A549 (cell line): ENCODE measurements at regions not wholly inside any gene's neighbourhood (a gene's known extent, or its start where the extent isn't known, plus 50 kb on each side); places are given as distances from the start of the nearest gene placed in this dataset.

Experiments
- ATAC-seq, 2 experiments: fragments of 200-7000 bp in 1 of 2; fragments of >200 bp in 1 of 2; cut with Nextera tagmentation in 1 of 2; cut with Tn5 transposase in 1 of 2; 3 replicates each; pipeline versions ENCODE4 v1.8.0 to v1.9.1; 2018 to 2020; ENCODE audit warnings: mild to moderate bottlenecking in 1 of 2, moderate library complexity in 1 of 2
- CTCF ChIA-PET: fragments of 300-600 bp; sonication (Branson Sonifier 250); formaldehyde crosslinking; extraction: SDS; loops from one replicate; lab custom pipeline; 2021; ENCODE audit warnings: antibody characterized with exemption, inconsistent platforms; lab: Yijun Ruan, JAX
- POLR2A ChIA-PET: fragments of 350-600 bp; formaldehyde crosslinking; extraction: SDS; loops from one replicate; lab custom pipeline; 2021; ENCODE audit warnings: antibody characterized with exemption, inconsistent platforms; lab: Yijun Ruan, JAX
- DNase-seq, 2 experiments: peaks; one replicate each; pipeline versions ENCODE4 v3.0.0 to v3.0.0-alpha.2; 2011 to 2016; ENCODE audit warnings: low read depth in 1 of 2, low spot score in 1 of 2
- FAIRE-seq: peaks from 2 replicates; lab custom pipeline; 2011; peaks lifted over from hg19 to GRCh38; lab: Jason Lieb, UNC
- H3K27ac ChIP-seq, 2 experiments: fragments of >200 bp; sonication (Bioruptor Twin); formaldehyde crosslinking; 3 replicates each; pipeline ENCODE4 v1.5.1; 2016 to 2017
- H3K4me1 ChIP-seq: fragments of >200 bp; sonication (Bioruptor Twin); formaldehyde crosslinking; 3 replicates; pipeline ENCODE4 v1.6.1; 2016
- H3K4me2 ChIP-seq: fragments of >200 bp; sonication (Bioruptor Twin); formaldehyde crosslinking; 3 replicates; pipeline ENCODE4 v1.6.1; 2016
- H3K4me3 ChIP-seq: fragments of >200 bp; sonication (Bioruptor Twin); formaldehyde crosslinking; 3 replicates; pipeline ENCODE4 v1.5.1; 2016
- H3K9me3 ChIP-seq: fragments of >200 bp; sonication (Bioruptor Twin); formaldehyde crosslinking; 3 replicates; pipeline ENCODE4 v1.6.1; 2016
- BCL3 ChIP-seq: fragments of >200 bp; sonication (Bioruptor Twin); formaldehyde crosslinking; IDR thresholded peaks from 3 replicates; pipeline ENCODE4 v1.6.1; 2016
- BHLHE40 ChIP-seq: IDR thresholded peaks from 2 replicates; pipeline ENCODE4 v1.6.1; 2012; ENCODE audit warnings: low read depth, low read length, inconsistent platforms
- CBX2 ChIP-seq: fragments of 200-600 bp; sonication (generic); IDR thresholded peaks from 2 replicates; pipeline ENCODE4 v1.6.1; 2016; ENCODE audit warnings: low read depth, mild to moderate bottlenecking, borderline replicate concordance
- CBX8 ChIP-seq: fragments of 200-600 bp; sonication (generic); IDR thresholded peaks from 2 replicates; pipeline ENCODE4 v1.6.1; 2016
- E2F6 ChIP-seq: IDR thresholded peaks from 2 replicates; pipeline ENCODE4 v1.6.1; 2012; ENCODE audit warnings: low read depth, borderline replicate concordance
- ESRRA ChIP-seq: fragments of 150-350 bp; IDR thresholded peaks from 2 replicates; pipeline ENCODE4 v1.6.1; 2014; ENCODE audit warnings: mild to moderate bottlenecking, low read length, borderline replicate concordance
- FOSB ChIP-seq: fragments of 250-450 bp; sonication (Bioruptor Pico); IDR thresholded peaks from 2 replicates; pipeline ENCODE4 v1.5.0; 2020; ENCODE audit warnings: mild to moderate bottlenecking, moderate library complexity
- FOXS1 ChIP-seq: fragments of 250-450 bp; sonication (Bioruptor Pico); IDR thresholded peaks from 2 replicates; pipeline ENCODE4 v1.5.0; 2020; ENCODE audit warnings: mild to moderate bottlenecking, moderate library complexity
- HOXA7 ChIP-seq: fragments of 250-450 bp; sonication (Bioruptor Pico); IDR thresholded peaks from 2 replicates; pipeline ENCODE4 v1.5.0; 2020; ENCODE audit warnings: mild to moderate bottlenecking, moderate library complexity
- HOXB5 ChIP-seq: fragments of 250-450 bp; sonication (Bioruptor Pico); IDR thresholded peaks from 2 replicates; pipeline ENCODE4 v1.5.0; 2020; ENCODE audit warnings: mild to moderate bottlenecking, moderate library complexity
- JUN ChIP-seq, 2 experiments: fragments of >200 bp; sonication (Bioruptor Twin); formaldehyde crosslinking; IDR thresholded peaks; 2 replicates in 1 of 2; 3 replicates in 1 of 2; pipeline ENCODE4 v1.6.1; 2016 to 2017
- KDM1A ChIP-seq: fragments of 200-600 bp; sonication (generic); IDR thresholded peaks from 2 replicates; pipeline ENCODE4 v1.6.1; 2016; ENCODE audit warnings: low read depth, mild to moderate bottlenecking
- MAFK ChIP-seq: fragments of 450-650 bp; IDR thresholded peaks from 2 replicates; pipeline ENCODE4 v1.6.1; 2014; ENCODE audit not compliant: partially characterized antibody
- MAZ ChIP-seq: fragments of 150-350 bp; IDR thresholded peaks from 2 replicates; pipeline ENCODE4 v1.6.1; 2014; ENCODE audit warnings: antibody characterized with exemption, low read depth, low read length, borderline replicate concordance
- MYC ChIP-seq: IDR thresholded peaks from 2 replicates; pipeline ENCODE4 v1.6.1; 2012; ENCODE audit warnings: mild to moderate bottlenecking, inconsistent platforms, low read length, improper control_type of control experiment, borderline replicate concordance
- NFE2L2 ChIP-seq: fragments of 150-350 bp; conservative IDR thresholded peaks from 2 replicates; pipeline ENCODE4 v1.6.1; 2014; ENCODE audit warnings: low read length
- NPAS2 ChIP-seq: fragments of 250-450 bp; sonication (Bioruptor Pico); IDR thresholded peaks from 2 replicates; pipeline ENCODE4 v1.8.0; 2022; ENCODE audit warnings: mild to moderate bottlenecking, moderate library complexity, borderline replicate concordance
- PBX3 ChIP-seq: IDR thresholded peaks from 2 replicates; pipeline ENCODE4 v1.6.1; 2012
- PHF8 ChIP-seq: fragments of 200-600 bp; sonication (generic); IDR thresholded peaks from 2 replicates; pipeline ENCODE4 v1.6.1; 2016; ENCODE audit warnings: low read depth, mild to moderate bottlenecking, antibody characterized with exemption, moderate library complexity, borderline replicate concordance
- POLR2A ChIP-seq: IDR thresholded peaks from 2 replicates; pipeline ENCODE4 v1.6.1; 2012; ENCODE audit warnings: mild to moderate bottlenecking, low read length
- POLR2AphosphoS2 ChIP-seq: conservative IDR thresholded peaks from 2 replicates; pipeline ENCODE4 v1.6.1; 2012; ENCODE audit warnings: low read length, improper control_type of control experiment, inconsistent platforms
- RCOR1 ChIP-seq: fragments of 150-350 bp; IDR thresholded peaks from 2 replicates; pipeline ENCODE4 v1.6.1; 2014; ENCODE audit warnings: antibody characterized with exemption, low read length, low read depth
- RNF2 ChIP-seq: fragments of 200-600 bp; sonication (generic); IDR thresholded peaks from 2 replicates; pipeline ENCODE4 v1.6.1; 2016; ENCODE audit warnings: low read depth, mild to moderate bottlenecking, antibody characterized with exemption, moderate library complexity, borderline replicate concordance
- SMC3 ChIP-seq: fragments of >200 bp; sonication (Bioruptor Twin); formaldehyde crosslinking; IDR thresholded peaks from 3 replicates; pipeline ENCODE4 v1.6.1; 2018; ENCODE audit warnings: inconsistent platforms
- USF2 ChIP-seq: fragments of 450-650 bp; IDR thresholded peaks from 2 replicates; pipeline ENCODE4 v1.6.1; 2014; ENCODE audit warnings: antibody characterized with exemption
- ZC3H11A ChIP-seq: fragments of 450-650 bp; IDR thresholded peaks from 2 replicates; pipeline ENCODE4 v1.6.1; 2014; ENCODE audit warnings: antibody characterized with exemption, mild to moderate bottlenecking
- ZFP36 ChIP-seq: fragments of 450-650 bp; IDR thresholded peaks from 2 replicates; pipeline ENCODE4 v1.6.1; 2014; ENCODE audit warnings: borderline replicate concordance; ENCODE audit not compliant: partially characterized antibody
- ZNF302 ChIP-seq: fragments of 250-450 bp; sonication (Bioruptor Pico); IDR thresholded peaks from 2 replicates; pipeline ENCODE4 v1.9.0; 2021; ENCODE audit warnings: inconsistent platforms, mild to moderate bottlenecking, moderate library complexity
- WGBS: methylation state at CpG from one replicate; pipeline ENCODE4 v1.1.6; 2017; ENCODE audit errors: missing lambda C conversion rate; 5-methylcytosine and 5-hydroxymethylcytosine counted together
- TF ChIP-seq, protein P1 (sequence below): fragments of >200 bp; sonication (Bioruptor Twin); formaldehyde crosslinking; IDR thresholded peaks from 2 replicates; pipeline ENCODE4 v1.6.1; 2016
- TF ChIP-seq, protein P2 (sequence below): fragments of 150-350 bp; IDR thresholded peaks from 2 replicates; pipeline ENCODE4 v1.6.1; 2014; ENCODE audit warnings: low read depth, mild to moderate bottlenecking, low read length

DNA sequence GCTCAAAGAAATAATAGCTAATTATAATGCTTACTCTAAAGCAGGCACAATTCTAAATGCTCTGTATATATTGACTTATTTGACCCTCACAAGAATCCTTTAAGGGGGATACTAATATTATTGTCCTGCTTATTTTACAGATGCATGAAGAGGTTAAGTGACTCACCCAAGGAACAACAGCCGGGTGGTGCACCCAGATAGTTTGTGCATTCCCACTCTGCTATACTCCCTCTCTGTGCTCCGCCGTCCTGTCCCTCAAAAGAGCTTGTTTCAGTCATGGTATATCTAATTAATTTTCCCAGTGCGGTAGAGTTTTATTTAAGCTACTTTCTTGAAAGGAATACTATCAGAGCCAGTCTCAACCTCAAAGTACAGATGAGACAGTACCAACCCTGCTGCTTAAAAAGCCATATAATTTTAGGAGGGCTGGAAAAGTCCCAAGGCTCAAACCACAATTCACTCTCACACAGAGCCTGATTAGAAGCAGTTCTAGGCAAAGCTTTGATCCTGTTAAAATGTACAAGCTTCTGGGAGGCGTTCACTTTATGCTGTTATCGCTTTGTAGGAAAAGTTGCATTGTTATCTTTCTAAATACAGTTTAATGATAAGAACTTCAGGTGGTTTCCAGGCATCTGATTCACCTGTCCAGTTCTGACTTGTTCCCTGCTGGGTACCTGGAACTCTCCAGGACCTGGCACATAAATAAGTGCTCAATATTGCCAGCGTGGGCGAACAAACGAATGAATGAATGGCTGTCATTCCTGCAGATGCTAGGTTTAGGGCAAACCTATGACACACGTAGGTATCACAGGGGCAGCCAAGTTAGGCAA, 261.5 kb upstream of the KLF14 start:
- no peak overlapping the region for H3K4me3 ChIP-seq
- peak overlapping the region; percentile 69 to 81; a peak in 5 of 6 replicates for H3K27ac ChIP-seq
- no peaks in the 10 kb centered on the region for H3K9me3 ChIP-seq
- 78% methylated on average over 10 of the region's 10 CpGs for WGBS
- H3K4me2 ChIP-seq, result peak overlapping the region; percentile 74; the same call in 2 of the 3 replicates
- CTCF ChIA-PET, result interaction anchor here (0.5 to 6.5 kb wide), 9 partner anchors 12 to 106 kb away, joined by 3 to 53 read pairs (median 7); no protein-coding TSS in a partner anchor
- POLR2A ChIA-PET, result no interaction called here
- peaks cover 67% of the 10 kb centered on the region for H3K4me1 ChIP-seq
- FAIRE-seq, result no peak
- no peak for DNase-seq
- TF ChIP-seq BHLHE40, result no peak
- TF ChIP-seq E2F6, result no peak
- TF ChIP-seq, protein P1, sequence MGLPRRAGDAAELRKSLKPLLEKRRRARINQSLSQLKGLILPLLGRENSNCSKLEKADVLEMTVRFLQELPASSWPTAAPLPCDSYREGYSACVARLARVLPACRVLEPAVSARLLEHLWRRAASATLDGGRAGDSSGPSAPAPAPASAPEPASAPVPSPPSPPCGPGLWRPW, result no peak
- no peak for TF ChIP-seq POLR2AphosphoS2
- no peak for TF ChIP-seq PHF8
- TF ChIP-seq ZC3H11A, result no peak
- TF ChIP-seq USF2, result no peak
- TF ChIP-seq HOXA7 (CRISPR knock-in tag), result no peak
- no peak for TF ChIP-seq RCOR1
- no peak for TF ChIP-seq JUN (IDR thresholded peaks at IDR 0.05)
- TF ChIP-seq BCL3, result no peak
- no peak for TF ChIP-seq POLR2A
- TF ChIP-seq CBX2, result no peak
- TF ChIP-seq NFE2L2, result no peak
- no peak for TF ChIP-seq SMC3
- no peak for TF ChIP-seq MAFK
- ATAC-seq, result no peak

DNA sequence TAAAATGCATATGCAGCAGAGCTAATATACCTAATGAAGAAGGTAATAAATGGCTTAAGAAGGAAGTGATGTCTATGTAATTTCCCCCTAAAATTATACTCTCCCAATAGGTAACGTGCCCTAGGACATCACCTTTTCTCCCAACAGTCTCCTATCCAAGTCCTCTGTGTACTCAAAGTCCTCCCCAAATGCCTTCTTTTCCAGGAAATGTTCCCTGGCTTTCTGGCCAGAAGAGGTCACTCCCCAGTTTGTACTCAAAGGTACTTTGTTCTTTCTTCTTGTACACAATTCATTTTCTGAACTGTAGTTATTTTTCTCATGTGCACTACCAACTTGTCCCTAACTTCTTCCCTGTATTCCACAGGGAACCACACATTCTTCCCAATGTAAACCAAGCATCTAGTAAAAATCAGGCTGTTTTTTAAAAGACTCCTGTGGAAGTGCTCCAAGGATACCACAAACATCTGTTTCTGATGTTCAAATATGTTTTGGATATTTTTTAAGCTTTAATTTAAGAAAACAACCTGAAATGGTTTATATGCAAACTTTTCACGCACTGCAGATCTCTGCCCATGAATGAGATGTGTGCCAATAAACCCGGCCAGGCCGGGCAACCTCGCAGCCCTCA, 262.3 kb upstream of the KLF14 start:
- Histone ChIP-seq H3K4me1 (peaks cover 61% of the 10 kb centered on the region), H3K4me3 (no peak overlapping the region), H3K4me2 (peak overlapping the region; percentile 74), H3K9me3 (no peaks in the 10 kb centered on the region), H3K27ac (peak overlapping the region; percentile 69 to 81)
- TF ChIP-seq PBX3 (no peak), FOXS1 (CRISPR knock-in tag) (no peak), ESRRA (no peak), MAZ (no peak), NFE2L2 (no peak), USF2 (no peak), KDM1A (no peak), ZFP36 (no peak), RNF2 (no peak), HOXB5 (CRISPR knock-in tag) (no peak), NPAS2 (CRISPR knock-in tag) (no peak), ZNF302 (CRISPR knock-in tag) (no peak), POLR2AphosphoS2 (no peak), CBX2 (no peak), FOSB (CRISPR knock-in tag) (no peak), MYC (no peak), CBX8 (no peak)
- TF ChIP-seq, protein P2, sequence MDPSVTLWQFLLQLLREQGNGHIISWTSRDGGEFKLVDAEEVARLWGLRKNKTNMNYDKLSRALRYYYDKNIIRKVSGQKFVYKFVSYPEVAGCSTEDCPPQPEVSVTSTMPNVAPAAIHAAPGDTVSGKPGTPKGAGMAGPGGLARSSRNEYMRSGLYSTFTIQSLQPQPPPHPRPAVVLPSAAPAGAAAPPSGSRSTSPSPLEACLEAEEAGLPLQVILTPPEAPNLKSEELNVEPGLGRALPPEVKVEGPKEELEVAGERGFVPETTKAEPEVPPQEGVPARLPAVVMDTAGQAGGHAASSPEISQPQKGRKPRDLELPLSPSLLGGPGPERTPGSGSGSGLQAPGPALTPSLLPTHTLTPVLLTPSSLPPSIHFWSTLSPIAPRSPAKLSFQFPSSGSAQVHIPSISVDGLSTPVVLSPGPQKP, result no peak
- WGBS, result 30% methylated on average over 5 of the region's 5 CpGs
- CTCF ChIA-PET, result interaction anchor here (1.1 to 6.5 kb wide), 7 partner anchors 12 to 100 kb away, joined by 3 to 53 read pairs (median 13); no protein-coding TSS in a partner anchor
- ATAC-seq (peak in 1 of 2 experiments; percentile 27; a peak in 2 of 6 replicates), FAIRE-seq (no peak), DNase-seq (no peak)
- POLR2A ChIA-PET, result no interaction called here
